ENCODE measurements at regions not wholly inside any gene's neighbourhood (a gene's known extent, or its start where the extent isn't known, plus 50 kb on each side); places are given as distances from the start of the nearest gene placed in this dataset.
A peak's percentile ranks its signal among the peaks of the same experiment; 100 is the strongest.

DNA sequence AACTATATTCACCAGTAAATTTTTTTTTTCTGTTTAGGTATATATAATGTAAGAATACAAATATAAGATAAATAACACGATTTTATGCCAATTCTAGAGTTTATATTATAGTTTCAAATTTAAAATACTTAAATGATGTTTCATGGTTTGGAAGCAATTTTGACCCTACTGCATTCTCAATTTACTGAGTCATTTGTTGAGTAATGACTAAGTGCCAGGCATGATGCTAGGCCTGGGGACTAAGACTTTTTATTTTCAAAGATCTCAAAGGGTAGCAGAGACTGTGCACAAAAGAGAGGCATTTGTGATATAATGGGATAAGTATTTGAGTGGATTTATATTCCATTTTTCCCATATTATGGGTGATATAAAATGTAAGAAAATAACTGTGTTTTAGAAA, 78.9 kb upstream of the SMIM30 start:
- H3K4ac ChIP-seq (ENCODE audit: low read depth, low read length), result no peak overlapping the region
- intact Hi-C loops (cut with micrococcal nuclease), result no loop called here
- H3K9ac ChIP-seq (ENCODE audit: low read depth, low read length), result no peak overlapping the region
- H2AK9ac ChIP-seq (replicated peaks; ENCODE audit: low read depth, low read length, poor library complexity), result no peak overlapping the region
- H4K5ac ChIP-seq (ENCODE audit: low read depth, low read length), result no peak overlapping the region
- no peak overlapping the region for H3K27ac ChIP-seq (ENCODE audit: insufficient read depth, low read length)
- no peak overlapping the region for H4K91ac ChIP-seq (ENCODE audit: insufficient read depth, low read depth, low read length)
- H2AK5ac ChIP-seq (ENCODE audit: low read depth, low read length), result no peak overlapping the region
- H3K4me3 ChIP-seq (ENCODE audit: insufficient read depth, low read depth, low read length), result no peak overlapping the region
- H3K79me1 ChIP-seq (ENCODE audit: low read depth in 1 of 2, low read length in 2 of 2), result no peaks in the 10 kb centered on the region
- DNase-seq (peak; percentile 91), ATAC-seq (ENCODE audit: low read depth) (peak; percentile 90)
- H3K36me3 ChIP-seq (ENCODE audit: control insufficient read depth, insufficient read depth, low read length), result no peaks in the 10 kb centered on the region
- H3K56ac ChIP-seq (ENCODE audit: extremely low read depth, insufficient read depth, low read length), result no peak overlapping the region
- peaks cover 7% of the 10 kb centered on the region for H3K9me1 ChIP-seq (ENCODE audit: insufficient read depth, low read length)
- no peak overlapping the region for H3K18ac ChIP-seq (ENCODE audit: low read depth, low read length)
- peaks cover 11% of the 10 kb centered on the region for H3K4me1 ChIP-seq (ENCODE audit: control insufficient read depth, insufficient read depth, low read length)
- peak overlapping the region; percentile 10; the same call in 1 of the 2 replicates for H3K4me2 ChIP-seq (ENCODE audit: low read depth, low read length)
- in situ Hi-C loops (cut with MboI; ENCODE audit: low sequenced_read_pairs), result no loop called here
- no TSS peak for BruUV-seq (replicated peaks)
- H2BK120ac ChIP-seq (ENCODE audit: low read depth, low read length), result no peak overlapping the region; the same call in 1 of the 2 replicates
- dilution Hi-C loops (cut with HindIII; ENCODE audit: low sequenced_read_pairs, unreplicated experiment), result no loop called here
- no peak overlapping the region for H2AFZ ChIP-seq (replicated peaks; ENCODE audit: low read length, poor library complexity)
- ChIA-PET CTCF (no interaction called here), POLR2A (ENCODE audit: unreplicated experiment) (no interaction called here)
- H4K8ac ChIP-seq (ENCODE audit: low read depth in 2 of 2, low read length in 2 of 2), result no peak overlapping the region; a peak in 1 of 4 replicates
- no peak overlapping the region for H3K14ac ChIP-seq (replicated peaks; ENCODE audit: low read depth, low read length)
- WGBS, 2 experiments (ENCODE audit: extremely low coverage in 2 of 2, insufficient read length in 1 of 2), result no CpG with 5 or more reads among the region's 1 CpG
- TF ChIP-seq, protein P1, sequence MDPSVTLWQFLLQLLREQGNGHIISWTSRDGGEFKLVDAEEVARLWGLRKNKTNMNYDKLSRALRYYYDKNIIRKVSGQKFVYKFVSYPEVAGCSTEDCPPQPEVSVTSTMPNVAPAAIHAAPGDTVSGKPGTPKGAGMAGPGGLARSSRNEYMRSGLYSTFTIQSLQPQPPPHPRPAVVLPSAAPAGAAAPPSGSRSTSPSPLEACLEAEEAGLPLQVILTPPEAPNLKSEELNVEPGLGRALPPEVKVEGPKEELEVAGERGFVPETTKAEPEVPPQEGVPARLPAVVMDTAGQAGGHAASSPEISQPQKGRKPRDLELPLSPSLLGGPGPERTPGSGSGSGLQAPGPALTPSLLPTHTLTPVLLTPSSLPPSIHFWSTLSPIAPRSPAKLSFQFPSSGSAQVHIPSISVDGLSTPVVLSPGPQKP (IDR thresholded peaks at IDR 0.05; ENCODE audit: borderline replicate concordance, low read depth, low read length), result no peak
- TF ChIP-seq, protein P2, sequence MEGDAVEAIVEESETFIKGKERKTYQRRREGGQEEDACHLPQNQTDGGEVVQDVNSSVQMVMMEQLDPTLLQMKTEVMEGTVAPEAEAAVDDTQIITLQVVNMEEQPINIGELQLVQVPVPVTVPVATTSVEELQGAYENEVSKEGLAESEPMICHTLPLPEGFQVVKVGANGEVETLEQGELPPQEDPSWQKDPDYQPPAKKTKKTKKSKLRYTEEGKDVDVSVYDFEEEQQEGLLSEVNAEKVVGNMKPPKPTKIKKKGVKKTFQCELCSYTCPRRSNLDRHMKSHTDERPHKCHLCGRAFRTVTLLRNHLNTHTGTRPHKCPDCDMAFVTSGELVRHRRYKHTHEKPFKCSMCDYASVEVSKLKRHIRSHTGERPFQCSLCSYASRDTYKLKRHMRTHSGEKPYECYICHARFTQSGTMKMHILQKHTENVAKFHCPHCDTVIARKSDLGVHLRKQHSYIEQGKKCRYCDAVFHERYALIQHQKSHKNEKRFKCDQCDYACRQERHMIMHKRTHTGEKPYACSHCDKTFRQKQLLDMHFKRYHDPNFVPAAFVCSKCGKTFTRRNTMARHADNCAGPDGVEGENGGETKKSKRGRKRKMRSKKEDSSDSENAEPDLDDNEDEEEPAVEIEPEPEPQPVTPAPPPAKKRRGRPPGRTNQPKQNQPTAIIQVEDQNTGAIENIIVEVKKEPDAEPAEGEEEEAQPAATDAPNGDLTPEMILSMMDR (conservative IDR thresholded peaks at IDR 0.05; ENCODE audit: low read depth, low read length), result no peak
- TF ChIP-seq NFE2L2 (IDR thresholded peaks at IDR 0.05; ENCODE audit: low read depth, low read length) (peak; percentile 46; the same call in 1 of the 2 replicates), POLR2A (IDR thresholded peaks at IDR 0.05; ENCODE audit: low read depth, low read length) (no peak), SMC3 (IDR thresholded peaks at IDR 0.05; ENCODE audit: low read depth, low read length) (no peak), BHLHE40 (IDR thresholded peaks at IDR 0.05; ENCODE audit: low read depth, low read length) (peak; percentile 12; the same call in 1 of the 2 replicates), MXI1 (IDR thresholded peaks at IDR 0.05; ENCODE audit: borderline replicate concordance, low read depth, low read length) (no peak), USF2 (IDR thresholded peaks at IDR 0.05; ENCODE audit: low read depth, low read length) (no peak), RFX5 (IDR thresholded peaks at IDR 0.05; ENCODE audit: low read depth, low read length) (no peak), RCOR1 (IDR thresholded peaks at IDR 0.05; ENCODE audit: insufficient replicate concordance, low read length) (no peak), CEBPB (IDR thresholded peaks at IDR 0.05; ENCODE audit: low read depth, low read length) (peak; percentile 57; the same call in 1 of the 2 replicates), FOS (IDR thresholded peaks at IDR 0.05; ENCODE audit: low read depth, low read length) (peak; percentile 78)
- H2BK20ac ChIP-seq (ENCODE audit: low read depth, low read length), result no peak overlapping the region
- H3K9me3 ChIP-seq (ENCODE audit: control insufficient read depth, insufficient read depth, low read length), result no peaks in the 10 kb centered on the region
- no peak overlapping the region for H3K23ac ChIP-seq (ENCODE audit: low read depth, low read length)
- no peak overlapping the region for H2BK15ac ChIP-seq (ENCODE audit: low read depth, low read length)
- H4K20me1 ChIP-seq (ENCODE audit: insufficient read depth, low read length), result no peaks in the 10 kb centered on the region
- H3K27me3 ChIP-seq (ENCODE audit: control insufficient read depth, insufficient read depth, low read length), result no peaks in the 10 kb centered on the region
- H2BK5ac ChIP-seq (ENCODE audit: low read depth, low read length, poor library complexity, severe bottlenecking), result peak overlapping the region; percentile 87

Measured in IMR-90 (cell line).